Mesenchymal stem cell (in vitro differentiated cells and primary cell): ENCODE measurements at regions not wholly inside any gene's neighbourhood (a gene's known extent, or its start where the extent isn't known, plus 50 kb on each side); places are given as distances from the start of the nearest gene placed in this dataset.

Experiments used
- DNase-seq: peaks from one replicate; pipeline ENCODE4 v3.0.0-alpha.2; 2013
- H2AFZ ChIP-seq: one replicate; pipeline ENCODE4 v1.6.1; 2013; ENCODE audit warnings: low read depth, mild to moderate bottlenecking, control low read depth, inconsistent platforms, low read length, moderate library complexity
- H2AK5ac ChIP-seq: 2 replicates; pipeline ENCODE4 v1.6.1; 2013; ENCODE audit warnings: low read length, moderate library complexity, mild to moderate bottlenecking, inconsistent platforms; ENCODE audit not compliant: severe bottlenecking
- H2BK120ac ChIP-seq: one replicate; pipeline ENCODE4 v1.6.1; 2013; ENCODE audit warnings: low read depth, mild to moderate bottlenecking, inconsistent platforms, low read length, moderate library complexity
- H2BK12ac ChIP-seq, 2 experiments: one replicate each; pipeline ENCODE4 v1.6.1; 2013; ENCODE audit warnings: inconsistent platforms in 2 of 2, low read length in 2 of 2, mild to moderate bottlenecking in 2 of 2, moderate library complexity in 2 of 2, control low read depth in 1 of 2
- H2BK15ac ChIP-seq: one replicate; pipeline ENCODE4 v1.6.1; 2013; ENCODE audit warnings: mild to moderate bottlenecking, low read depth, inconsistent platforms; ENCODE audit not compliant: poor library complexity, severe bottlenecking
- H2BK5ac ChIP-seq: 2 replicates; pipeline ENCODE4 v1.6.1; 2013; ENCODE audit warnings: low read depth, mild to moderate bottlenecking, low read length, control low read depth, inconsistent platforms; ENCODE audit not compliant: poor library complexity, severe bottlenecking
- H3K14ac ChIP-seq, 2 experiments: one replicate each; pipeline ENCODE4 v1.6.1; 2013; ENCODE audit warnings: inconsistent platforms in 2 of 2, low read length in 2 of 2, control low read depth in 1 of 2, mild to moderate bottlenecking in 1 of 2, moderate library complexity in 1 of 2
- H3K18ac ChIP-seq, 2 experiments: one replicate each; pipeline ENCODE4 v1.6.1; 2013; ENCODE audit warnings: inconsistent platforms in 2 of 2, low read length in 2 of 2, control low read depth in 1 of 2, low read depth in 1 of 2, mild to moderate bottlenecking in 1 of 2
- H3K23ac ChIP-seq, 2 experiments: one replicate each; pipeline ENCODE4 v1.6.1; 2013; ENCODE audit warnings: inconsistent platforms in 2 of 2, low read length in 2 of 2, mild to moderate bottlenecking in 2 of 2, moderate library complexity in 2 of 2, control low read depth in 1 of 2
- H3K27ac ChIP-seq: 2 replicates; pipeline ENCODE4 v1.5.1; 2013; ENCODE audit warnings: mild to moderate bottlenecking, moderate library complexity, low read length, control low read depth, inconsistent platforms; ENCODE audit not compliant: poor library complexity, severe bottlenecking
- H3K27me3 ChIP-seq, 2 experiments: 2 replicates each; pipeline versions ENCODE4 v1.6.1 to v1.7.0; 2013; ENCODE audit warnings: low read length in 2 of 2, mild to moderate bottlenecking in 2 of 2, moderate library complexity in 2 of 2, control low read depth in 1 of 2, inconsistent platforms in 1 of 2; ENCODE audit not compliant: control insufficient read depth in 1 of 2, insufficient read depth in 1 of 2
- H3K36me3 ChIP-seq, 2 experiments: 2 replicates each; pipeline versions ENCODE4 v1.6.1 to v1.7.0; 2013; ENCODE audit warnings: low read length in 2 of 2, control low read depth in 1 of 2, inconsistent platforms in 1 of 2, low read depth in 1 of 2, mild to moderate bottlenecking in 1 of 2; ENCODE audit not compliant: insufficient read depth in 2 of 2, control insufficient read depth in 1 of 2
- H3K4ac ChIP-seq, 2 experiments: one replicate each; pipeline ENCODE4 v1.6.1; 2013; ENCODE audit warnings: inconsistent platforms in 2 of 2, low read length in 2 of 2, mild to moderate bottlenecking in 2 of 2, moderate library complexity in 2 of 2, control low read depth in 1 of 2, low read depth in 1 of 2
- H3K4me1 ChIP-seq: 2 replicates; pipeline ENCODE4 v1.6.1; 2013; ENCODE audit warnings: low read depth, low read length, control low read depth; ENCODE audit not compliant: control insufficient read depth, insufficient read depth
- H3K4me2 ChIP-seq: 2 replicates; pipeline ENCODE4 v1.6.1; 2013; ENCODE audit warnings: low read length, mild to moderate bottlenecking, inconsistent platforms; ENCODE audit not compliant: poor library complexity, severe bottlenecking
- H3K4me3 ChIP-seq, 2 experiments: 2 replicates each; pipeline versions ENCODE4 v1.5.1 to v1.7.0; 2013; ENCODE audit warnings: low read length in 2 of 2, mild to moderate bottlenecking in 2 of 2, control low read depth in 1 of 2, low read depth in 1 of 2; ENCODE audit not compliant: insufficient read depth in 1 of 2
- H3K79me1 ChIP-seq: replicated peaks from 2 replicates; pipeline ENCODE4 v1.6.1; 2013; ENCODE audit warnings: mild to moderate bottlenecking, control low read depth, low read length, inconsistent platforms; ENCODE audit not compliant: poor library complexity, severe bottlenecking
- H3K9ac ChIP-seq: 2 replicates; pipeline ENCODE4 v1.7.0; 2013; ENCODE audit warnings: mild to moderate bottlenecking, low read length, moderate library complexity
- H3K9me3 ChIP-seq: 2 replicates; pipeline ENCODE4 v1.7.0; 2013; ENCODE audit warnings: mild to moderate bottlenecking, low read length; ENCODE audit not compliant: control insufficient read depth
- H4K8ac ChIP-seq: one replicate; pipeline ENCODE4 v1.6.1; 2013; ENCODE audit warnings: inconsistent platforms, mild to moderate bottlenecking, low read length, moderate library complexity
- H4K91ac ChIP-seq: one replicate; pipeline ENCODE4 v1.6.1; 2013; ENCODE audit warnings: mild to moderate bottlenecking, low read length, inconsistent platforms
- WGBS: methylation state at CpG from one replicate; pipeline ENCODE4 v1.1.7; 2013; ENCODE audit warnings: mixed read lengths; 5-methylcytosine and 5-hydroxymethylcytosine counted together

DNA sequence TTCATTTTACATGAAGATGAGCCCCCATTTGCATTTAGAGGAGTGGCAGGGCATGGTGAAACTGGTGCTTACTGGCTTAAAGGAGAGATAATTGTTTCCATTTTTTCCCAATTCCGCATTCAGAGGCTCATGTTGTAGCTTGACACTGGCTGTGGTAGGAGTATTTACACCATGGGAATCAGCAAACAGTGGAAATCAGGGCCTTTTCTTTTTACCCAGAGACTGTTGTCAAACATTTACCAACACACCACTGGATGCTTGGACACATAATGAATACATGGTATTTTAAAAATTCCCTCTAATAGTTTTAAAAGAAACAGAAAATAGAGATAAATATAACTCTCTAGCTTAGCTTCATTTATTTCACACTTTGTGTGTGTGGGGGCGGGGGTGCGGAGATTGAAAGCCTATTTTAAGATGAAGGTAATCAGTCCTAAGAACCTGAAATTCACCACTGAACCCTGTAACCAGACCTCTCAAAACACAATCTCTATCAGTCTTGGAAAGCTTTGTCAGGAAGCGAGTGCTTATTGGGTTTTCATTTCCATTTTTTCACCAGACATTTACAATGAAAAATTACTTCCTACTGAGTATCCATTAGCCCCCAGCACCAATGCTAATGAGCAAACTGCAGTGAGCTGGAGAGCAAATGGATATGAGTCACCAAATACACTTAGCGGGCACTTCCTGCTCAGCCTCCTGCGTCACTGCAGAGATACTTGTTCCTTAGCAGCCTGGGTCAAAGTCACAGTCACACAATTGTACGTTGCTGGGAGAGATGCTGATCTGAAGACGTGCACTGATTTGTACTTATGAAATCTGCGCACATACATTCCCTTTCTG lies 532.0 kb downstream of the BCKDHB start:
- no peaks in the 10 kb centered on the region for H3K4me1 ChIP-seq
- H4K8ac ChIP-seq: peak overlapping the region; percentile 69
- peak overlapping the region; percentile 29 for H3K4me2 ChIP-seq
- H3K14ac ChIP-seq: peak overlapping the region in 1 of 2 experiments; percentile 48
- peak overlapping the region; percentile 81 for H3K27ac ChIP-seq
- H4K91ac ChIP-seq: peak overlapping the region; percentile 25
- no peaks in the 10 kb centered on the region for H3K36me3 ChIP-seq
- 0% methylated on average over 6 of the region's 9 CpGs for WGBS
- H2BK120ac ChIP-seq: peak overlapping the region; percentile 97
- H3K79me1 ChIP-seq: no peaks in the 10 kb centered on the region
- H3K27me3 ChIP-seq: no peaks in the 10 kb centered on the region
- no peak overlapping the region for H2AFZ ChIP-seq
- no peak overlapping the region for H2BK15ac ChIP-seq
- no peak overlapping the region for H3K23ac ChIP-seq
- H3K4me3 ChIP-seq: no peak overlapping the region
- no peak overlapping the region for H2AK5ac ChIP-seq
- peaks cover 4% of the 10 kb centered on the region for H3K9me3 ChIP-seq
- H3K9ac ChIP-seq: peak overlapping the region; percentile 49
- peak overlapping the region; percentile 57 to 99 for H3K18ac ChIP-seq
- peak overlapping the region; percentile 86 to 97 for H2BK12ac ChIP-seq
- DNase-seq: peak; percentile 100
- H3K4ac ChIP-seq: peak overlapping the region; percentile 81 to 97
- H2BK5ac ChIP-seq: no peak overlapping the region

DNA sequence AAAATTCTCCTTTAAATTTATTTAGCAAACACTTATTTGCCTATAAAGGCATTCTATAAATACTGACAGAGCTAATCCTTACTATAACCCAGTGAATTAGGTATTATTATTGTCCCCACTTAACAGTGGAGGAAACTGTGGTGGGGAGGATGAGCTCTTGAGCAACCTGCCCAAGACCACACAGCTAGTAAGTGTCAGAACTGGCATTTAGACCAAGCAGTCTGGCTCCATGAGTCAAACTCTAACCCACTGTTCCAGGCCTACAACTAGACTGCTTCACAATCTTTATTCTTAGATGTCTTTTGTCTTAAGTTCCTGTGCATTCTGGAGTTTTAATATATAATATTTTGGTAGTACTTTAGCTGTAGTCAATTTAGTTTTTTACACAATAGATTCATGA lies 530.8 kb downstream of the BCKDHB start:
- Histone ChIP-seq H2BK12ac (peak overlapping the region; percentile 97 to 98), H3K9me3 (peaks cover 4% of the 10 kb centered on the region), H4K91ac (peak overlapping the region; percentile 83), H3K27me3 (no peaks in the 10 kb centered on the region), H3K36me3 (no peaks in the 10 kb centered on the region), H3K14ac (no peak overlapping the region), H2BK15ac (no peak overlapping the region), H3K27ac (no peak overlapping the region), H3K9ac (no peak overlapping the region), H3K4me3 (no peak overlapping the region), H3K23ac (no peak overlapping the region), H4K8ac (peak overlapping the region; percentile 88), H2AFZ (no peak overlapping the region), H3K4me2 (no peak overlapping the region), H2AK5ac (no peak overlapping the region), H3K4ac (peak overlapping the region in 1 of 2 experiments; percentile 97), H2BK5ac (no peak overlapping the region), H3K79me1 (no peaks in the 10 kb centered on the region), H3K18ac (peak overlapping the region; percentile 92), H2BK120ac (no peak overlapping the region), H3K4me1 (no peaks in the 10 kb centered on the region)
- DNase-seq: peak; percentile 81

DNA sequence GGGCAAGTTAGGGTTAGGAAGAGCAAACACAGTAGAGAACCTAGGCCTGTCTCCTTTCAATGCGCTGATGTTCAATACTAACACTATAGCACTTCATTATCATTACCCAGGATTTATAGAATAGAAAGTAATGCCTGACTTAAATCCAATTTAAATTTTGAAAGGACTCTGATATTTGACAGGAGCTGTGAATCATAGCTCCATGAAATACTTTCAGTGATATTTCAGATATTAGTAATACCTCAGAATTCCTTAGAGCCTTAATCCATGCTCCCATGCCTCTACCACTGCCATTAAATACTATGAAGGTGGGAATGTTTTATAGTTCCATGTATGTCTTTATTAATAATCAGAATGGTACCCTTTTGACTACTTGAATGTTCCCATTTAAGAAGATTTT lies 530.2 kb downstream of the BCKDHB start:
- Histone ChIP-seq H3K23ac (no peak overlapping the region), H3K27ac (no peak overlapping the region), H3K4me2 (no peak overlapping the region), H3K4me1 (no peaks in the 10 kb centered on the region), H3K79me1 (no peaks in the 10 kb centered on the region), H3K9ac (no peak overlapping the region), H2BK15ac (no peak overlapping the region), H3K4me3 (no peak overlapping the region), H4K91ac (no peak overlapping the region), H3K18ac (peak overlapping the region in 1 of 2 experiments; percentile 28), H2AK5ac (no peak overlapping the region), H2BK120ac (no peak overlapping the region), H3K27me3 (no peaks in the 10 kb centered on the region), H3K9me3 (peaks cover 4% of the 10 kb centered on the region), H2BK5ac (no peak overlapping the region), H3K36me3 (no peaks in the 10 kb centered on the region), H2AFZ (no peak overlapping the region), H3K14ac (no peak overlapping the region), H3K4ac (no peak overlapping the region), H2BK12ac (peak overlapping the region in 1 of 2 experiments; percentile 70), H4K8ac (no peak overlapping the region)
- WGBS: no CpG with 5 or more reads among the region's 1 CpG
- DNase-seq: no peak

DNA sequence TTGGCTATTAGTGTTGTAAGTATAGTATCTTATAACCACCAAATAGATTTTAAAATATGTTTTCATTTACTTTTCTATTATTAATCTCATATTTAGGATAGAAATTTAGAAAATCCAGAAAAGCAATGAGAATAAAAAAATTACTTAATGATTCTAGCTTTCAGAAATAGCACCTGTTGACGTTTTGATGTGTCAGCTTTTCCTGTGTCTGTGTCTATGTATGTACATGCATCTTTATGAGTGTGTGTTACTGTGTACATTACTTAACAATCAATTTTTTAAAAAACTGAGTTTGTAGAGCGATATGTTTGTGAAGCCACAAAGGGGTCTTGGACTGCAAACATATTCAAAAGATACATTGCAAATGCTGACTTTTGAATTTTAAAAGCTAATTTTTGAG lies 526.9 kb downstream of the BCKDHB start:
- Histone ChIP-seq H2BK12ac (no peak overlapping the region), H3K18ac (no peak overlapping the region), H2BK5ac (no peak overlapping the region), H3K4me2 (no peak overlapping the region), H3K14ac (no peak overlapping the region), H2BK15ac (no peak overlapping the region), H2BK120ac (no peak overlapping the region), H3K27ac (no peak overlapping the region), H3K36me3 (no peaks in the 10 kb centered on the region), H3K79me1 (no peaks in the 10 kb centered on the region), H3K4me3 (no peak overlapping the region), H3K27me3 (no peaks in the 10 kb centered on the region), H2AFZ (no peak overlapping the region), H3K4me1 (no peaks in the 10 kb centered on the region), H3K4ac (no peak overlapping the region), H4K91ac (no peak overlapping the region), H4K8ac (no peak overlapping the region), H3K9me3 (peaks cover 8% of the 10 kb centered on the region), H3K23ac (no peak overlapping the region), H2AK5ac (no peak overlapping the region), H3K9ac (no peak overlapping the region)
- DNase-seq: no peak
- 100% methylated on average over 1 of the region's 2 CpGs for WGBS
